Neural cell (in vitro differentiated cells): ENCODE measurements at regions not wholly inside any gene's neighbourhood (a gene's known extent, or its start where the extent isn't known, plus 50 kb on each side); places are given as distances from the start of the nearest gene placed in this dataset.
"Not testable (repeated sequence)": the region's sequence is repeated elsewhere in the genome, so short reads cannot be mapped to it uniquely, and the experiment has no call there.

Experiments used
- EZH2 ChIP-seq: fragments of 200-600, 300-800 bp; shearing (Covaris generic), sonication (generic); IDR thresholded peaks from 2 replicates; pipeline ENCODE4 v1.6.1; 2014; ENCODE audit warnings: antibody characterized with exemption, low read length, borderline replicate concordance, mild to moderate bottlenecking; ENCODE audit not compliant: insufficient read depth, poor library complexity, severe bottlenecking
- RAD21 ChIP-seq: fragments of 450-650 bp; conservative IDR thresholded peaks from 2 replicates; pipeline ENCODE4 v1.6.1; 2014; ENCODE audit warnings: antibody characterized with exemption, mild to moderate bottlenecking, moderate library complexity
- SMC3 ChIP-seq: fragments of 450-650 bp; conservative IDR thresholded peaks from 2 replicates; pipeline ENCODE4 v1.6.1; 2014; ENCODE audit warnings: antibody characterized with exemption, mild to moderate bottlenecking, moderate library complexity; ENCODE audit not compliant: poor library complexity
- TAF1 ChIP-seq: IDR thresholded peaks from 2 replicates; pipeline ENCODE4 v1.6.1; 2012; ENCODE audit warnings: low read depth
- TF ChIP-seq, protein P1 (sequence below): fragments of 450-650 bp; IDR thresholded peaks from 2 replicates; pipeline ENCODE4 v1.5.1; 2014; ENCODE audit warnings: antibody characterized with exemption, mild to moderate bottlenecking, moderate library complexity; ENCODE audit not compliant: poor library complexity, severe bottlenecking

DNA sequence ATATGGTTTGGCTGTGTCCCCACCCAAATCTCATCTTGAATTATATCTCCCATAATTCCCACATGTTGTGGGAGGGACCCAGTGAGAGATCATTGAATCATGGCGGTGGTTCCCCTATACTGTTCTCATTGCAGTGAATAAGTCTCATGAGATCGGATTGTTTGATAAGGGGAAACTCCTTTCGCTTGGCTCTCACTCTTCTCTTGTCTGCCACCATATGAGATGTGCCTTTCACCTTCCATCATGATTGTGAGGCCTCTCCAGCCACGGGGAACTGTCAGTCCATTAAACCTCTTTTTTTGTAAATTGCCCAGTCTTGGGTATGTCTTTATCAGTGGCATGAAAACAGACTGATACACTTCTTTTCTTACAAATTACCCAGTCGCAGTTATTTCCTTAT lies 417.6 kb upstream of the RUNX1 start:
- TF ChIP-seq EZH2, TAF1, SMC3, RAD21: not testable (repeated sequence)
- TF ChIP-seq, protein P1, sequence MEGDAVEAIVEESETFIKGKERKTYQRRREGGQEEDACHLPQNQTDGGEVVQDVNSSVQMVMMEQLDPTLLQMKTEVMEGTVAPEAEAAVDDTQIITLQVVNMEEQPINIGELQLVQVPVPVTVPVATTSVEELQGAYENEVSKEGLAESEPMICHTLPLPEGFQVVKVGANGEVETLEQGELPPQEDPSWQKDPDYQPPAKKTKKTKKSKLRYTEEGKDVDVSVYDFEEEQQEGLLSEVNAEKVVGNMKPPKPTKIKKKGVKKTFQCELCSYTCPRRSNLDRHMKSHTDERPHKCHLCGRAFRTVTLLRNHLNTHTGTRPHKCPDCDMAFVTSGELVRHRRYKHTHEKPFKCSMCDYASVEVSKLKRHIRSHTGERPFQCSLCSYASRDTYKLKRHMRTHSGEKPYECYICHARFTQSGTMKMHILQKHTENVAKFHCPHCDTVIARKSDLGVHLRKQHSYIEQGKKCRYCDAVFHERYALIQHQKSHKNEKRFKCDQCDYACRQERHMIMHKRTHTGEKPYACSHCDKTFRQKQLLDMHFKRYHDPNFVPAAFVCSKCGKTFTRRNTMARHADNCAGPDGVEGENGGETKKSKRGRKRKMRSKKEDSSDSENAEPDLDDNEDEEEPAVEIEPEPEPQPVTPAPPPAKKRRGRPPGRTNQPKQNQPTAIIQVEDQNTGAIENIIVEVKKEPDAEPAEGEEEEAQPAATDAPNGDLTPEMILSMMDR = not testable (repeated sequence)
